CD4-positive, alpha-beta T cell treated with Interleukin-17A for 1 hour (primary cell): ENCODE measurements at regions not wholly inside any gene's neighbourhood (a gene's known extent, or its start where the extent isn't known, plus 50 kb on each side); places are given as distances from the start of the nearest gene placed in this dataset.
"Not testable (repeated sequence)": the region's sequence is repeated elsewhere in the genome, so short reads cannot be mapped to it uniquely, and the experiment has no call there.

Source experiments
- DNase-seq: peaks from one replicate; pipeline ENCODE4 v3.0.0-alpha.2; 2020

DNA sequence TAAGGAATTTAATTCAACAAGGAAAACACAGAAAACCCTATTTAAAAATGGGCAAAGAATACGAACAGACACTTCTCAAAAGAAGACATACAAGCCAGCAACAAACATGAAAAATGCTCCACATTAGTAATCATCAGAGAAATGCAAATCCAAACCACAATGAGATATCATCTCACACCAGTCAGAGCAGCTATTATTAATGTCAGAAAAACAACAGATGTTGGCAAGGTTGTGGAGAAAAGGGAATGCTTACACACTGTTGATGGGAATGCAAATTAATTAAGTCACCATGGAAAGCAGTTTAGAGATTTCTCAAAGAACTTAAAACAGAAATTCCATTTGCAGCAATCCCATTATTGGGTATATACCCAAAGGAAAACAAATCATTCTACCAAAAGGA is 55.2 kb downstream of the GCC1 start:
- no peak for DNase-seq

DNA sequence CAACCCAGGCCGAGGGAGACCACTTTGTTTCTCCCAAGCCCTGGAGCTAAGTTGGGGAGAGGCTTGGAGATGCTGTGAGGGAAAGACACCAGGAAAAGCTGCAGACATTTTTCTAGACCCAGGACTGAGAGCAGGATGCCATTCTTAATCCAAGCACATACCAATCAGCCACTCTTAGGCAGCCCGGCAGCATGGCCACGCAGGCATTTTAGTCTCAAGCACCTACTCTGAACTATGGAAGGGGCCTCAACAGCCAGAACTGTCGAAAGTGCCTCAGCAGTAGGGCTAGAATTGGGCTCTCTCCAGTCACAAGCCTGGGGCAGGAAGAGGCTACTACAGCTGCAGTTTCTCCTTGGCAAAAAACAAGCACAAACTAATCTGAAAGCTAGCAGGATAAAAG is 57.8 kb downstream of the GCC1 start:
- no peak for DNase-seq

DNA sequence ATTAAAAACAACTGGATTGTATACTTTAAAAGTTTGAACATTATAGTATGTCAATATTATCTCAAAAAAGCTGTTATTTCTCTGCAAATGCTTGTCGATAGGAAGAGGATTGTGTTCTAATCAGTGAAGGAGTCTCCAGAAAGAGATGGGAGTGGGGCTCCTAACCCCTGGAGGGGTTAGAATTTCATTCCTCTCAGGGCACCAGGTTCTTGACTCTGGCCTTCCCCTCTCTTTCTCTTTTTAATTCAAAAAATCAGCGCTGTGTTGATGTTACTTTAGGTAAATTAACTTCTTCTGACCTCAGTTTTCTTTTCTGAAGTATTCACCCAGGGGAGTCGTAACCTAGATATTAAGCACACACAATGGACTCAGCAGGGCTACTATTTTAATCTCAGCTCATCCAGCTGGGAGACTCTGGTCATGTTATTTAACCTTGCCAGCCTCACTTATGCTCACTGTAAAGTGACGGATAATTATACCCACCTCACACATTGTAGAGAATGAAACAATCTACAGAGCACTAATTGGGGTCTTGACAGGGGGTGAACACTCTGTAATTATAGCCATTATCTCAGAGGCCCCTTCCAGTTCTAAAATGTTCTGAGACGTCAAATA is 59.4 kb downstream of the GCC1 start:
- no peak for DNase-seq

DNA sequence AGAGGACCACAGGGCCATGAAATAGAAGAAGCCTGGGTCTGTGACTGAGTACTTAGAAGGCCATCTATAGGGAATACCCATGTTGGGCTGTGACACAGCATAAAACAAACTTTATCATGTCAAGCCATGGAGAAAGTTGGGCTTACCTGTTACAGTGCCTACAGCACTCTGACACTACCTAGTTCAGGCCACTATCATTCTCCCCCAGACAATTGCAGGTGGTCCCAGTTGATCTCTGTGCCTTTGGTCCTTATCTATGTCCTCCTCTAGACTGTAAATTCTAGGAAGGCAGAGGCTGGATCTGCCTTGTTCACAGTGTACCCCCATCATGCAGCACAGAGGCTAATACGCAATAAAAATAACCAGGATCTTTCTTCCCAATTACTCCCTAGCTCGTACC is 69.1 kb downstream of the GCC1 start:
- no peak for DNase-seq

DNA sequence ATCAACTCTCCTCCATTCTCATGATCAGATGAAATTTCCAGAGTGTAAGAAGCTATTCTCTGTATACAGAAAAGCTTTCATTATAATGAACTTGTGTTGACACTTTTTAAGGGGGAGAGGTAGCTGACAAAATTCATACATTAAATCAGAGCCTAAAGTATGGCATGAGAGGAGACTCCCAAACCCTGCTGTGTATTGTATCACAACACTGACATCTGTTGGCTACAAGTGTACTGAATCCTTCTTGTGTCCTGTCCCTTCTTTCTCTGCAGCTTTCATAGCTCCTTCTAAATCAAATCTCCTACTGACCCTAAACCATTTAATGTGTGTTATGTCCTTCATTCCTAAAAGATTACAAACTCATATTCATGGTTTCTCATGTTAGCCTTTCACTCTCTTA is 70.9 kb downstream of the GCC1 start:
- peak; percentile 49 for DNase-seq

DNA sequence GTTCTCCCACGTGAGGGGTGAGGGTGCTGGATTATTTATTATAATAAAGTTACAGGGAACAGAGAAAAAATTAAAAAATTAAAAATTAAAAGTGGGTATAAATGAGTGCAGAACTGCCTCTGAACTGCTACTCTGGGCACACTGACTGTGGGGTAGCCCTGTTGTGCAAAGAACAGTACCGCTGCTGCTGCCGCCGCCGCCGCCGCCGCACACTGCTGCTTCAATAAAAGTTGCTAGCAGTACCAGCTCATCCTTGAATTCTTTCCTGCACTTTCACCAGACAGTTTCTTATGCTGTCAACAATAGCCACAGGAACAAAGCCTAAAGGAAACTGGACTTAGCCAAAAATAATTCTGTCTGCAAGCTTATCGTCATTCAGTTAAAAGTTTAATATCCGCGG is 72.1 kb downstream of the GCC1 start:
- DNase-seq, result no peak

DNA sequence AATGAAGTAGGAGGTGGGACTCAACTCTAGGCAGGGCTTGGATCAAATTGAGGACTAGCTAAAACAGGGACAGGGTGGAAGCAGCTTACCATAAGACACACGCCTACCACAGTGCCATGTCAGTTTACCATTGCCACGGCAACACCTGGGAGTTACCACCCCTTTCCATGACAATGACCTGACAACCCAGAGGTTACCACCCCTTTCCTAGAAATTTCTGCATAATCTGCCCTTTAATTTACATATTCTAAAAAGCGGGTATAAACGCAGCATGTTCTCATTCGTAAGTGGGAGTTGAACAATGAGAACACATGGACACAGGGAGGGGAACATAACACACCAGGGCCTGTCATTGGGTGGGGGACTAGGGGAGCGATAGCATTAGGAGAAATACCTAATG is 72.7 kb downstream of the GCC1 start:
- no peak for DNase-seq

DNA sequence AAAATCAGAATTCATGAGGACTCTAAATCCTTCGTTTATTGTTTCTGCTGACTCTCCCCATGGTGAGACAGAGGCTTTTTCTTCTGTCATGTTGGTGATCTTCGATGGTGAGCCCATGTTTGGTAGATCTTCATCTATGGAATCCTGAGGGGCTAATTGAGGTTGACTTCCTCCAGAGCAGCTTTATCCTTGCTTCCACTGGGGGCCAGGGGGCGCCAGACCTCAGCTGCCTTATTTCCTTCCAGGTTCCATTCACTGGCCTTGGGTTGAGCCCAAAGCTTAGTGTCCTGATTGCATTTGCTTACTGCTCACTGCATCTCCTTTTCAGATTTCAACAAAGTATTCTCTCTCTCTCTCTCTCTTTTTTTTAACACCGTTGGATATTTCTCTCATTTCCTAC is 80.7 kb downstream of the GCC1 start:
- DNase-seq, result peak; percentile 14

DNA sequence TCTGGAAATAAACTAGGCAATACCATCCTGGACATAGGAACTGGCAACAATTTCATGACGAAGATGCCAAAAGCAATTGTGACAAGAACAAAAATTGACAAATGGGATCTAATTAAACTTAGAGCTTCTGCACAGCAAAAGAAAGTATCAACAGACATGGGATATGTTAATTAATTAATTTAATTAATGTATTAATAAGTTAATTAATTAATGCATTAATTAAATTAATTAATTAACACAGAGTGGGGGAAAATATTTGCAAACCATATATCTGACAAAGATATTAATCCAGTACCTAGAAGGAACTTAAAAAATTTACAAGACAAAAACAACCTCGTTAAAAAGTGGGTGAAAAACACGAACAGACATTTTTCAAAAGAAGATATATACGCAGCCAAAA is 83.6 kb downstream of the GCC1 start:
- no peak for DNase-seq

DNA sequence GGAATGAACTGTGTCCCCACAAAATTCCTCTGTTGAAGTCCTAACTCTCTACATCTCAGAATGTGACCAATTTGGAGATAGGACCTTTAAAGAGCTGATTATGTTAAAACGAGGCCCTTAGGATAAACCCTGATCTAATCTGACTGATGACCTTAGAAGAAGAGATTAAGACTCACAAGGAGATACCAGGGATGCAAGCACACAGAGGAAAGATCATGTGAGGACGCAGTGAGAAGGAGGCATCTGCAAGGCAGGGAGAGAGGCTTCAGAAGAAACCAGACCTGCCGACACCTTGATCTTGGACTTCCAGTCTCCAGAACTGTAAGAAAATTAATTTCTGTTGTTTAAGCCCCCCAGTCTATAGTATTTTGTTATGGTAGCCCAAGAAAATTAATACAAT is 94.9 kb upstream of the ZNF800 start:
- DNase-seq, result no peak

DNA sequence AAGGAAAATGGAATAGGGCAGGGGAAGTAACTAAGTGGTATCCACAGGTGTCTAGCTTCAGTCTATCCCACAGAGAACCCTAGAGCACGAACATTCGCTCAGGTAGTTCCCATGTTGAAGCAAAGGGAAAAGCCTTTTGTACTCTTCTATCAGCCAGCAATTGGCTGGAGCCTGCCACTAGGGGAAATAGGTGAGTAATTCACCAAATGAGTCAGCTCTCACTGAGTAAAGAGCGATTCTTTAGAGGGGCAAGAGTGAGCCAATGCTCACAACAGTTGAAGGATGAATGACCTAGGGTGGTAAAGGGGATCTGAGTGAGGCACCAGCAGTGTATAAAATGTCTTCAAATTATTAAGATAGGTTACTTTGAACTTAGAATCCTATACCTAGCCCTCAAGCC is 94.1 kb upstream of the ZNF800 start:
- no peak for DNase-seq

DNA sequence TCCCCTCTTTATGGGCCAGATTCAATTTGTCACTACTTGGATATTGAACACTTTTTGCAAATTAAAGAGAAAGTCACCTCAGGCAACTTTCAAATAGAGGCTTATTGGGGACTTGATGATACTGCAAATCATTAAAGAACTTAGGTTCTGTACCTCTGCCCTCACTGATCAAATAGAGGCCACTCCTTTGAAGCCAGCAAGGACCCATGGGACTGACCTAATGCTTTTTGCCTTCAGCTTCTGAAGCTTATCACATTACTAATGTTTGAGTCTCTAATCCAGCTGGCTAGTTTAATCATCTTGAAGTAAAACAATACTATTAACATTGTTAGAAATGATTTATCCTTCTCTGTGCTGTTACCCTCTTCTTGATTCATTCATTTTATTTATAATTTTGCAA is 93.0 kb upstream of the ZNF800 start:
- no peak for DNase-seq

DNA sequence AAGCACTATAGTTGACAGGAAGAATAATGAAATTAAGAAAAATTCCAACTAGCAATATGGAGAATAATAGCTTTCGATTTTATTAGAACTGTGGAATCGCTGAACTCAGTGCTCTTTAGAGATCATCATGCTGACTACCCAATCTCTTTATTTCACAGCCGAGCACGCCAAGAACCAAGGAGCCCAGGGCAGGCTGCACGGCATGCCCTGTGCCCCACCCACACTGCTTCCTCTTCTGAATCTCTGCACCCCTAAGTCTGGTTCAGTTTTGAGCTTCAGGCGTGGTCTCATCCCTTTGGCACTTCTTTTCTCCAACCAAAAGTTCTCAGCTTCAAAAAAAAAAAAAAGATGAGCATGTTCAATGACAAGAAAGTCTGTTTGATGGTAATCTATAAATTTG is 92.4 kb upstream of the ZNF800 start:
- DNase-seq, result no peak

DNA sequence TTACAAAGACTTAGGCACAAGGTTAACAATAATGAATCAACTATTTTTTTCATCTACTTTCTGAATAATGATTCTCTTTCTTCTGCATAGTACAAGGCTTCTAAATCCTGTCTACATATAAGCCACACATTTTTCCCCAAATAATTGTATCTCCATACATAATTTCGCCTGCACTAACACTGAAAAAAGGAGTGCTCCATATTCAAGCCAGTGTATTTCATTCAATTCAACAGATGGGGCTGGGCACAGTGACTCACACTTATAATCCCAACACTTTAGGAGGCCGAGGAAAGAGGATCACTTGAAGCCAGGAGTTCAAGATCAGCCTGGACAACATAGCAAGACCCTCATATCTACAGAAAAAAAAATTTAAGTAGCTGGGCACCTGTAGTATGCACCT is 86.0 kb upstream of the ZNF800 start:
- no peak for DNase-seq

DNA sequence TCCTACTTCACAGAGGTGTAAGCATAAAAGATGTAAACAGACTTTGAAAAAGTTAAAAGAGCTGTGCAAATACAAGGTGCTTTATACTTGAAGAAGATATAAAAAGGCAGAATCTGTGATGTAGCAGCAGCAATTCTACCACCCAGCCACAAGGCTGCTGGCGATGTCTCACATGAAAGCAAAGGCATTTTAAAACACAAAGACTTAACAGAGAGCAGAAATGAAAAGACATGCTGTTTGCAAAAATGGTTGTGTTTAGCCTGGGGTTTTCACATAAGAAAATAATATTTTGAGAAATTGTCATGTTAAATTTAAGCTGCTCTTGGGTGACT is 85.5 kb upstream of the ZNF800 start:
- no peak for DNase-seq

DNA sequence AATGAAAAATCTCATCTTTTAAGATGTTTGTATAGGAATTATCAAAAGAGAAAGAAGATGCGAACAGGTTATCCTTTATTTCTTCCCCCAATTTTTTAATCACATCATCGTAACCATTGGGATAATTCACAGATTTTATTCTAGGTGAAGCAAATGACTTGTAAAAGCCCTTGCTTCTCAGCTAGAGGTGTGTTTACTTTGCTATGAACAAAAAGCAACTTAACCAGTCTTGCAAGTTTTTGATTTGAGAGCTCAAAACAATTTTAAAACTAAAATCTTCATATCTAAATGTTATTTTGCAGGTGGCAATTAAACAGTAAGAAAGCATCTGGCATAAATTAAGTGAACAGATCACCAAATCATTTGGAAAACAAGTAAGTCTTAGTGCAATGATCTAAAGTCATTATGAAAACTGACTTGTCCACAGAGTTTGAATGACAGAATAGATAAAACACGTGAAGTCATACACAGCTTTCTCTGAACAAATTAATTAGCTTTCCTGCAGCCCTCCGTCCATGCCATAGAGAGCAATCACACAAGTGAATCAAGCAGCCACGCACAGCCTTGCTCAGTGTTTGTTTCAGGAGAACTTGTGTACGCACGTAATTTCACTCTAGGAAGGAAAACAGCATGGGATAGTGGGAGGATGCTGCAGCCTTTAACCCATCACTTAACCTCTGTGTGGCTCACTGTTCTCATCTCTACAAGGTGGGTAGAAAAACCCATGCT is 85.0 kb upstream of the ZNF800 start:
- DNase-seq, result no peak

DNA sequence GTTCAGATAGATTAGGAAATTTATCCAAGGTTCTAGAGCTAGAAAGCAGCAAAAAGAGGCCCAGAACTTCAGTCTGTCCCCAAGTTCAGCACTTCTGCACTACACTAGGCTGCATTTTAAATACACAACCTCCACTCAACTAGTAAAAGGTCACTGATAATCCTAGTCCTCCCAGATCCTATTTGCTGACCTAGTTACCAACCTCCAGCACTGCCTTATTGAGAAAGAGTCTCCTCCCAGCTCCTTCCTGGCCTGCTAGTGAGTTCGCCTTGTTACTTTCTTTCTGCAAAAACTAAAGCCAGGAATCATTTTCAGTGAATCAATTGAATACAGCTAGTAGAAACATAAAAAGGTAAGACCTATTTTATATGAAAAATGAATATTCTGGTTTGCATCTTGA is 84.1 kb upstream of the ZNF800 start:
- no peak for DNase-seq

DNA sequence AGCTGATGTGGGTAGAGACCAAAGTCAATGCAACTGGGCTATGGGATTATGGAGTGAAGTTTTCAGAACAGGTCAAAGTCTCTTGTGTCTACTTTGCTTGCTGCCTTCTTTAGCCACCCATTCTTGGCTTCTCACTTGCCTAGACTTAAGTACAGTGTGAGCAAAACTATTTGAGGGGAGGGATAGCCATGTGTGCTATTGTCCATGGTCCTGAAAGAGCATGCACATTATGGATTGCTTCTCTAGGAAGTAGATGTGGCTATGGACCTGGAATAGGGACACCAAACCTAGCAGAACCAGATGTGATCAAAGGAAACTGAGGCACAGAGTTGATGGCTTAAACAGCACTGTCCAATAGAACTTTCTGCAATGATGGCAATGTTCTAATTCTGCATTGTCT is 81.9 kb upstream of the ZNF800 start:
- no peak for DNase-seq

DNA sequence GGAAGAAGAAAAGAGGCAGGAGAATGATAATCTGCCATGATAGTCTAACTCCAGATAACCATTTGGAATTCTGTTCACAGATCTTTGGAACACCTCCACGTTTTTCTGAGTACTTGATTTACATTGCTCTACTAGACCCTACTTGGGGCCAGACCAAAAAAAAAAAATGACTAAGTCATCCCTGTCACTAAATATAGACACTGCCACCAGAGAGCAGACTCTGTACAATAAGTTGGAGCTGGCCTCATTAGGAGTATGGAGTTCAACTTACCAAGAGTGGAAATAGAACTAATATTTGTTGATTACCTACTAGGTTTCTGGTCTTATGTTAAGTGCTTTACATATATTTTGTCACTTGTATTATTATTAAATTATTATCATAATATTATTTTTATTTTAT is 80.9 kb upstream of the ZNF800 start:
- DNase-seq, result no peak

DNA sequence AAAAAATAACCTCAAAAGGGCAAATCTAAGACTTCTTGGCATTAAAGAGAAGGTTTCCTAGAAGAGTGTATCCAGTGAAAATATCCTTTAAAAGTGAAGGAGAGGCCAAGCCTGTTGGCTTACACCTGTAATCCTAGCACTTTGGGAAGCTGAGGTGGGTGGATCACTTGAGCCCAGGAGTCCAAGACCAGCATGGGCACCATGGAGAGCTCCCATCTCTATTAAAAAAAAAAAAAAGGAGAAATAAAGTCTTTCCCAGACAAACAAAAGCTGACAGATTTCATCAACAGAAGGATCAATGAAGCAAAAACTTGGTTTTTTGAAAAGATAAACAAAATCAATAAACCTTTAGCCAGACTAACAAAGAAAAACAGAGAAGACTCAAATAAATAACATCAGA is 67.6 kb upstream of the ZNF800 start:
- no peak for DNase-seq

DNA sequence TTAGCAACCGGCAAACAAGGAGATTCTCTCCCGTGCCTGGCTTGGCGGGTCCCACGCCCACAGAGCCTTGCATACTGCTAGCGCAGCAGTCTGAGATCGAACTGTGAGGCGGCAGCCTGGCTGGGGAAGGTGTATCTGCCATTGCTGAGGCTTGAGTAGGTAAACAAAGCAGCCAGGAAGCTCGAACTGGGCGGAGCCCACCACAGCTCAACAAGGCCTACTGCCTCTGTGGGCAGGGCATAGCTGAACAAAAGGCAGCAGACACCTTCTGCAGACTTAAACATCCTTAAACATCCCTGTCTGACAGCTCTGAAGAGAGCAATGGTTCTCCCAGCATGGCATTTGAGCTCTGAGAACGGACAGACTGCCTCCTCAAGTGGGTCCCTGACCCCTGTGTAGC is 58.8 kb upstream of the ZNF800 start:
- not testable (repeated sequence) for DNase-seq

DNA sequence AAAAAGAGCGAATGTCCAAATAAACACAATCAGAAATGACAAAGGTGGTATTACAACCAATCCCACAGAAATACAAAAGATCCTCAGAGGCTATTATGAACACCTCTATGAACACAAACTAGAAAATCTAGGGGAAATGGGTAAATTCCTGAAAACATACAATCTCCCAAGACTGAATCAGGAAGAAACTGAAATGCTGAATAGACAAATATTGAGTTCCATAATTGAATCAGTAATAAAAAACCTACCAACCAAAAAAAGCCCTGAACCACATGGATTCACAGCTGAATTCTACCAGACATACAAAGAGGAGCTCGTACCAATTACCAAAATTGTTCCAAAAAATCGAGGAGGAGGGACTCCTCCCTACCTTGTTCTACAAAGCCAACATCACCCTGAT is 56.1 kb upstream of the ZNF800 start:
- no peak for DNase-seq

DNA sequence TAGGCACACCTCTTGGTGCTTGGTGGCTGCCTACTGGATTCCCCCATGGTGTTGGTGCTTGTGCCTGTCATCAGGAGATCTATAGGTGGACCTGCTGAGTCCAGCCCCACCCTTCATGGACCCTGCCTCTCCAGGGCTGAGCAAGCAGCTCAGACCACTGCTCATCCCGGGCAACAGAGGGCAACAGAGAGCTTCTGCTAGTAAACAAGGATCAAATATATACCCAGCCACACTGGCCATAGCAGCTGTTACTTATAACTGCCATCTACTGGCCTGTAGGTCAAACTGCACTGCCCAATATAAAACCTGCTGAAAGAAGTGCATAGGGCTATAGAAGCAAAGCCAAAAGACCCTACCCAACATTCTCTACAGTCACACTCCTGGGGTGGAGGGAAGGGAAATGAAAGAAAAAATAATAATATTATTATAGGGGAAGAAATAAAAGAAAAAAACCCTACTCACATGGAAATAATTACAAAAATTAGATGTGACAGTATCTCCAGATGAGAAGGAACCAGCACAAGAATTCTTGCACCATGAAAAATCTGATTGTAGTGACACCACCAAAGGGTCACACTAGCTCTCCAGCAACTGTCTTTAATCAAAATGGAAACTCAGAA is 54.9 kb upstream of the ZNF800 start:
- peak; percentile 79 for DNase-seq

DNA sequence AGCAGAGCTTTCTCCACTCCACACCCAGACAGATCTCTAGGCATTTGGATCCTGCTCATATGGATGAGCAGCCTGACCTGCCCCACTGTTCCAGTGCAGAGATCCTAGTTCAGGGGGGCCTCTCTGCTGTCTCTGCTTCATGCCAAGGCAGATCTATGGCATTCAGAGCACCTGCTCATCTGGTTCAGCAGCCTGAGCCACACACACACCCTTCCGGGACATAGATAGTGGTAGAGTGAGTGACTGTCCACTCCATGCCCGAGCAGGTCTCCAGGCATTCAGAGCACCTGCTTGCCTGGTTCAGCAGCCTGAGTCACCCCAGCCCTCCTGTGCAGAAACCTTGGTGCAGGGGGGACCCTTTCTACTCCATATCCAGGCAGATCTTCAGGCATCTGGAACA is 54.3 kb upstream of the ZNF800 start:
- DNase-seq, result no peak
